K562 (cell line): ENCODE measurements at regions not wholly inside any gene's neighbourhood (a gene's known extent, or its start where the extent isn't known, plus 50 kb on each side); places are given as distances from the start of the nearest gene placed in this dataset.

Experiments used
- BRD9 ChIP-seq: fragments of 450-650 bp; IDR thresholded peaks from 2 replicates; pipeline ENCODE4 v1.6.1; 2018; ENCODE audit warnings: low read depth; ENCODE audit not compliant: partially characterized antibody
- LCOR ChIP-seq: sonication (generic); formaldehyde crosslinking; IDR thresholded peaks from 2 replicates; pipeline ENCODE4 v1.8.0; 2022; ENCODE audit warnings: mild to moderate bottlenecking, missing genetic modification reagents
- POU5F1 ChIP-seq: fragments of 150-350 bp; IDR thresholded peaks from 2 replicates; pipeline ENCODE4 v1.6.1; 2014; ENCODE audit warnings: borderline replicate concordance, low read length, low read depth, mild to moderate bottlenecking; ENCODE audit not compliant: partially characterized antibody

DNA sequence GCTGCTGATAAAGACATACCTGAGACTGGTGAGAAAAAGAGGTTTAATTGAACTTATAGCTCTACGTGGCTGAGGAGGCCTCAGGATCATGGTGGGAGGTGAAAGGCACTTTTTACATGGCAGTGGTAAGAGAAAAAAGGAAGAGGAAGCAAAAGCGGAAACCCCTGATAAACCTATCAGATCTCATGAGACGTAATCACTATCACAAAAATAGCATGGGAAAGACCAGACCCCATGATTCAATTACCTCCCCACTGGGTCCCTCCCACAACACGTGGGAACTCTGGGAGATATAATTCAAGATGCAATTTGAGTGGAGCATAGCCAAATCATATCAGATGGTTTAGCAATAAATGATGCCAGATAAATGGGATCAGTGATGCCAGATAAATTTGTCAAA is 892.0 kb upstream of the CELF2 start:
- TF ChIP-seq POU5F1 (no peak), BRD9 (no peak), LCOR (CRISPR knock-in tag) (no peak)
